ENCODE measurements at regions not wholly inside any gene's neighbourhood (a gene's known extent, or its start where the extent isn't known, plus 50 kb on each side); places are given as distances from the start of the nearest gene placed in this dataset.

DNA sequence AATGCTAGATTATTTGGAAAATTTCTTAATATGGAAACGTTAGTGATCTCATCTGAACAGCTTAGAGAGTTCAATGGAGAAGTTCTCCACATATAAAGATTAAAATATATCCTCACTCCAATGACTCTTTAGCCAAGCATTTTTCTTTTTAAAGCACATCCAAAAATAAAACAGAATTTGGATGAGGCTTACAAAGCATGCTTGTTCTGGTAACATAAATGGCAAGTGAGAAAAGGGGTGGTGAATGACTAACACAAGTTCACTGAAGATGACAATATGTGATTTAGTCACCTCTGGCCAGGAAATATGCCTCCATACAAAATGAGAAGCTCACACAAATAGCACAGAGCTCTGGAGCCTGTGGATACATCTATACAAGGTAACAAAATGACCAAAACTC, 253.0 kb downstream of the PCDH20 start:
- TF ChIP-seq, protein P1, sequence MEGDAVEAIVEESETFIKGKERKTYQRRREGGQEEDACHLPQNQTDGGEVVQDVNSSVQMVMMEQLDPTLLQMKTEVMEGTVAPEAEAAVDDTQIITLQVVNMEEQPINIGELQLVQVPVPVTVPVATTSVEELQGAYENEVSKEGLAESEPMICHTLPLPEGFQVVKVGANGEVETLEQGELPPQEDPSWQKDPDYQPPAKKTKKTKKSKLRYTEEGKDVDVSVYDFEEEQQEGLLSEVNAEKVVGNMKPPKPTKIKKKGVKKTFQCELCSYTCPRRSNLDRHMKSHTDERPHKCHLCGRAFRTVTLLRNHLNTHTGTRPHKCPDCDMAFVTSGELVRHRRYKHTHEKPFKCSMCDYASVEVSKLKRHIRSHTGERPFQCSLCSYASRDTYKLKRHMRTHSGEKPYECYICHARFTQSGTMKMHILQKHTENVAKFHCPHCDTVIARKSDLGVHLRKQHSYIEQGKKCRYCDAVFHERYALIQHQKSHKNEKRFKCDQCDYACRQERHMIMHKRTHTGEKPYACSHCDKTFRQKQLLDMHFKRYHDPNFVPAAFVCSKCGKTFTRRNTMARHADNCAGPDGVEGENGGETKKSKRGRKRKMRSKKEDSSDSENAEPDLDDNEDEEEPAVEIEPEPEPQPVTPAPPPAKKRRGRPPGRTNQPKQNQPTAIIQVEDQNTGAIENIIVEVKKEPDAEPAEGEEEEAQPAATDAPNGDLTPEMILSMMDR (IDR thresholded peaks at IDR 0.05), result no peak
- no peak for TF ChIP-seq POLR2AphosphoS5 (IDR thresholded peaks at IDR 0.05; ENCODE audit: insufficient read depth in 1 of 2, low read depth in 1 of 2)

Measured in vagina (tissue), 2 donors.